Uterus (tissue), 2 donors: ENCODE measurements at regions not wholly inside any gene's neighbourhood (a gene's known extent, or its start where the extent isn't known, plus 50 kb on each side); places are given as distances from the start of the nearest gene placed in this dataset.
"Not testable (repeated sequence)": the region's sequence is repeated elsewhere in the genome, so short reads cannot be mapped to it uniquely, and the experiment has no call there.

ENCODE experiments used
- CTCF ChIP-seq, 4 experiments: fragments of 200-600 bp in 2 of 4; fragments of 450-650 bp in 2 of 4; sonication (generic) in 2 of 4; IDR thresholded peaks; one replicate each; pipeline ENCODE4 v1.5.1; 2016 to 2019; ENCODE audit warnings: antibody characterized with exemption in 4 of 4, mild to moderate bottlenecking in 2 of 4, moderate library complexity in 1 of 4
- POLR2A ChIP-seq, 2 donors: fragments of 450-650 bp; IDR thresholded peaks; one replicate each; pipeline ENCODE4 v1.6.1; 2016; ENCODE audit warnings: antibody characterized with exemption in 2 of 2, mild to moderate bottlenecking in 1 of 2, moderate library complexity in 1 of 2

- not testable (repeated sequence) for TF ChIP-seq POLR2A, CTCF (IDR thresholded peaks at IDR 0.05)
Observed at GRCh38 chr11:79606461-79606860, 165.6 kb upstream of the TENM4 start.
